ENCODE measurements at regions not wholly inside any gene's neighbourhood (a gene's known extent, or its start where the extent isn't known, plus 50 kb on each side); places are given as distances from the start of the nearest gene placed in this dataset.

GRCh38 chr15:95812491-95812890, 518.0 kb upstream of the NR2F2 start (continued):
- TF ChIP-seq, protein P1, sequence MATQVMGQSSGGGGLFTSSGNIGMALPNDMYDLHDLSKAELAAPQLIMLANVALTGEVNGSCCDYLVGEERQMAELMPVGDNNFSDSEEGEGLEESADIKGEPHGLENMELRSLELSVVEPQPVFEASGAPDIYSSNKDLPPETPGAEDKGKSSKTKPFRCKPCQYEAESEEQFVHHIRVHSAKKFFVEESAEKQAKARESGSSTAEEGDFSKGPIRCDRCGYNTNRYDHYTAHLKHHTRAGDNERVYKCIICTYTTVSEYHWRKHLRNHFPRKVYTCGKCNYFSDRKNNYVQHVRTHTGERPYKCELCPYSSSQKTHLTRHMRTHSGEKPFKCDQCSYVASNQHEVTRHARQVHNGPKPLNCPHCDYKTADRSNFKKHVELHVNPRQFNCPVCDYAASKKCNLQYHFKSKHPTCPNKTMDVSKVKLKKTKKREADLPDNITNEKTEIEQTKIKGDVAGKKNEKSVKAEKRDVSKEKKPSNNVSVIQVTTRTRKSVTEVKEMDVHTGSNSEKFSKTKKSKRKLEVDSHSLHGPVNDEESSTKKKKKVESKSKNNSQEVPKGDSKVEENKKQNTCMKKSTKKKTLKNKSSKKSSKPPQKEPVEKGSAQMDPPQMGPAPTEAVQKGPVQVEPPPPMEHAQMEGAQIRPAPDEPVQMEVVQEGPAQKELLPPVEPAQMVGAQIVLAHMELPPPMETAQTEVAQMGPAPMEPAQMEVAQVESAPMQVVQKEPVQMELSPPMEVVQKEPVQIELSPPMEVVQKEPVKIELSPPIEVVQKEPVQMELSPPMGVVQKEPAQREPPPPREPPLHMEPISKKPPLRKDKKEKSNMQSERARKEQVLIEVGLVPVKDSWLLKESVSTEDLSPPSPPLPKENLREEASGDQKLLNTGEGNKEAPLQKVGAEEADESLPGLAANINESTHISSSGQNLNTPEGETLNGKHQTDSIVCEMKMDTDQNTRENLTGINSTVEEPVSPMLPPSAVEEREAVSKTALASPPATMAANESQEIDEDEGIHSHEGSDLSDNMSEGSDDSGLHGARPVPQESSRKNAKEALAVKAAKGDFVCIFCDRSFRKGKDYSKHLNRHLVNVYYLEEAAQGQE (IDR thresholded peaks at IDR 0.05; ENCODE audit: unreplicated experiment) = no peak

DNA sequence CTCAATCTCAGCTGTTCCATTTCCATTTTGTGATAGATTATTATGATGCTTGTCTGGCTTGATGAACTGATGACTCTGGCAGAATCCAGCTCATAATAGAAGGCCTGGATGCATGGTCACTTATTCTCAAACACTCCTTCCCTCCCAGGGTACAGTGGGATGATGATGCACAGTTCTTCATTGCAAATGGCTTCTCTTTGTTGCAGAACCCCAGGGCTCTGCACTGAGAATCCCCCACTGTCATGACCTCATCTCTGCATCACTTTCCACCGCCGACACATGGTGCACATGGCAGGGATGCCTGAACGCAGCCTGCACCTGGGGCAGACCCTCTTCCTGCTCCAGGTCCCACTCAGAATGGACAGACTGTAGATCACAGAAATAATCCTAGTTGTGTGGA, 515.6 kb upstream of the NR2F2 start:
- Mint-ChIP-seq H3K4me3 (no peak overlapping the region), H3K4me1 (no peaks in the 10 kb centered on the region), H3K9me3 (no peaks in the 10 kb centered on the region), H3K27me3 (ENCODE audit: insufficient read depth, low read depth, poor library complexity) (no peaks in the 10 kb centered on the region), H3K27ac (no peak overlapping the region), H3K36me3 (ENCODE audit: low read depth) (no peaks in the 10 kb centered on the region)
- H3K79me2 ChIP-seq (replicated peaks; ENCODE audit: insufficient read depth) = no peaks in the 10 kb centered on the region
- no peak for DNase-seq (ENCODE audit: low spot score)
- H2AFZ ChIP-seq = no peak overlapping the region
- no peaks in the 10 kb centered on the region for H4K20me1 ChIP-seq (replicated peaks; ENCODE audit: insufficient read depth)
- H3K27ac ChIP-seq (ENCODE audit: low read depth) = no peak overlapping the region
- no peaks in the 10 kb centered on the region for H3K4me1 ChIP-seq (ENCODE audit: insufficient read depth)
- no peaks in the 10 kb centered on the region for H3F3A ChIP-seq (replicated peaks; ENCODE audit: low read depth)
- H3K27me3 ChIP-seq (ENCODE audit: insufficient read depth) = no peaks in the 10 kb centered on the region
- no peak overlapping the region for H3K4me3 ChIP-seq
- H3K4me2 ChIP-seq = no peak overlapping the region
- no peaks in the 10 kb centered on the region for H3K36me3 ChIP-seq (ENCODE audit: insufficient read depth)
- ATAC-seq = no peak
- H3K9me2 ChIP-seq (ENCODE audit: insufficient read depth) = no peaks in the 10 kb centered on the region
- TF ChIP-seq NANOG (IDR thresholded peaks at IDR 0.05; ENCODE audit: borderline replicate concordance) (no peak), EZH2phosphoT487 (IDR thresholded peaks at IDR 0.05; ENCODE audit: unreplicated experiment) (no peak), CTCF (conservative IDR thresholded peaks at IDR 0.05; ENCODE audit: low read depth in 2 of 2) (no peak), EZH2 (IDR thresholded peaks at IDR 0.05; ENCODE audit: low read depth, unreplicated experiment) (no peak), ZNF114 (CRISPR knock-in tag; IDR thresholded peaks at IDR 0.05) (no peak), CREB1 (CRISPR knock-in tag; IDR thresholded peaks at IDR 0.05; ENCODE audit: low read depth) (no peak)
- TF ChIP-seq, protein P2, sequence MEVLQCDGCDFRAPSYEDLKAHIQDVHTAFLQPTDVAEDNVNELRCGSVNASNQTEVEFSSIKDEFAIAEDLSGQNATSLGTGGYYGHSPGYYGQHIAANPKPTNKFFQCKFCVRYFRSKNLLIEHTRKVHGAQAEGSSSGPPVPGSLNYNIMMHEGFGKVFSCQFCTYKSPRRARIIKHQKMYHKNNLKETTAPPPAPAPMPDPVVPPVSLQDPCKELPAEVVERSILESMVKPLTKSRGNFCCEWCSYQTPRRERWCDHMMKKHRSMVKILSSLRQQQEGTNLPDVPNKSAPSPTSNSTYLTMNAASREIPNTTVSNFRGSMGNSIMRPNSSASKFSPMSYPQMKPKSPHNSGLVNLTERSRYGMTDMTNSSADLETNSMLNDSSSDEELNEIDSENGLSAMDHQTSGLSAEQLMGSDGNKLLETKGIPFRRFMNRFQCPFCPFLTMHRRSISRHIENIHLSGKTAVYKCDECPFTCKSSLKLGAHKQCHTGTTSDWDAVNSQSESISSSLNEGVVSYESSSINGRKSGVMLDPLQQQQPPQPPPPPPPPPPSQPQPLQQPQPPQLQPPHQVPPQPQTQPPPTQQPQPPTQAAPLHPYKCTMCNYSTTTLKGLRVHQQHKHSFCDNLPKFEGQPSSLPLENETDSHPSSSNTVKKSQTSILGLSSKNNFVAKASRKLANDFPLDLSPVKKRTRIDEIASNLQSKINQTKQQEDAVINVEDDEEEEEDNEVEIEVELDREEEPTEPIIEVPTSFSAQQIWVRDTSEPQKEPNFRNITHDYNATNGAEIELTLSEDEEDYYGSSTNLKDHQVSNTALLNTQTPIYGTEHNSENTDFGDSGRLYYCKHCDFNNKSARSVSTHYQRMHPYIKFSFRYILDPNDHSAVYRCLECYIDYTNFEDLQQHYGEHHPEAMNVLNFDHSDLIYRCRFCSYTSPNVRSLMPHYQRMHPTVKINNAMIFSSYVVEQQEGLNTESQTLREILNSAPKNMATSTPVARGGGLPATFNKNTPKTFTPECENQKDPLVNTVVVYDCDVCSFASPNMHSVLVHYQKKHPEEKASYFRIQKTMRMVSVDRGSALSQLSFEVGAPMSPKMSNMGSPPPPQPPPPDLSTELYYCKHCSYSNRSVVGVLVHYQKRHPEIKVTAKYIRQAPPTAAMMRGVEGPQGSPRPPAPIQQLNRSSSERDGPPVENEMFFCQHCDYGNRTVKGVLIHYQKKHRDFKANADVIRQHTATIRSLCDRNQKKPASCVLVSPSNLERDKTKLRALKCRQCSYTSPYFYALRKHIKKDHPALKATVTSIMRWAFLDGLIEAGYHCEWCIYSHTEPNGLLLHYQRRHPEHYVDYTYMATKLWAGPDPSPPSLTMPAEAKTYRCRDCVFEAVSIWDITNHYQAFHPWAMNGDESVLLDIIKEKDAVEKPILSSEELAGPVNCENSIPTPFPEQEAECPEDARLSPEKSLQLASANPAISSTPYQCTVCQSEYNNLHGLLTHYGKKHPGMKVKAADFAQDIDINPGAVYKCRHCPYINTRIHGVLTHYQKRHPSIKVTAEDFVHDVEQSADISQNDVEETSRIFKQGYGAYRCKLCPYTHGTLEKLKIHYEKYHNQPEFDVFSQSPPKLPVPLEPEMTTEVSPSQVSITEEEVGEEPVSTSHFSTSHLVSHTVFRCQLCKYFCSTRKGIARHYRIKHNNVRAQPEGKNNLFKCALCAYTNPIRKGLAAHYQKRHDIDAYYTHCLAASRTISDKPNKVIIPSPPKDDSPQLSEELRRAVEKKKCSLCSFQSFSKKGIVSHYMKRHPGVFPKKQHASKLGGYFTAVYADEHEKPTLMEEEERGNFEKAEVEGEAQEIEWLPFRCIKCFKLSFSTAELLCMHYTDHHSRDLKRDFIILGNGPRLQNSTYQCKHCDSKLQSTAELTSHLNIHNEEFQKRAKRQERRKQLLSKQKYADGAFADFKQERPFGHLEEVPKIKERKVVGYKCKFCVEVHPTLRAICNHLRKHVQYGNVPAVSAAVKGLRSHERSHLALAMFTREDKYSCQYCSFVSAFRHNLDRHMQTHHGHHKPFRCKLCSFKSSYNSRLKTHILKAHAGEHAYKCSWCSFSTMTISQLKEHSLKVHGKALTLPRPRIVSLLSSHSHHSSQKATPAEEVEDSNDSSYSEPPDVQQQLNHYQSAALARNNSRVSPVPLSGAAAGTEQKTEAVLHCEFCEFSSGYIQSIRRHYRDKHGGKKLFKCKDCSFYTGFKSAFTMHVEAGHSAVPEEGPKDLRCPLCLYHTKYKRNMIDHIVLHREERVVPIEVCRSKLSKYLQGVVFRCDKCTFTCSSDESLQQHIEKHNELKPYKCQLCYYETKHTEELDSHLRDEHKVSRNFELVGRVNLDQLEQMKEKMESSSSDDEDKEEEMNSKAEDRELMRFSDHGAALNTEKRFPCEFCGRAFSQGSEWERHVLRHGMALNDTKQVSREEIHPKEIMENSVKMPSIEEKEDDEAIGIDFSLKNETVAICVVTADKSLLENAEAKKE (CRISPR knock-in tag; IDR thresholded peaks at IDR 0.05) = no peak
- TF ChIP-seq, protein P1 (IDR thresholded peaks at IDR 0.05; ENCODE audit: unreplicated experiment) = no peak
- TF ChIP-seq, protein P3, sequence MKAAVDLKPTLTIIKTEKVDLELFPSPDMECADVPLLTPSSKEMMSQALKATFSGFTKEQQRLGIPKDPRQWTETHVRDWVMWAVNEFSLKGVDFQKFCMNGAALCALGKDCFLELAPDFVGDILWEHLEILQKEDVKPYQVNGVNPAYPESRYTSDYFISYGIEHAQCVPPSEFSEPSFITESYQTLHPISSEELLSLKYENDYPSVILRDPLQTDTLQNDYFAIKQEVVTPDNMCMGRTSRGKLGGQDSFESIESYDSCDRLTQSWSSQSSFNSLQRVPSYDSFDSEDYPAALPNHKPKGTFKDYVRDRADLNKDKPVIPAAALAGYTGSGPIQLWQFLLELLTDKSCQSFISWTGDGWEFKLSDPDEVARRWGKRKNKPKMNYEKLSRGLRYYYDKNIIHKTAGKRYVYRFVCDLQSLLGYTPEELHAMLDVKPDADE (IDR thresholded peaks at IDR 0.05) = no peak
